Astrocyte (in vitro differentiated cells and primary cell): ENCODE measurements at regions not wholly inside any gene's neighbourhood (a gene's known extent, or its start where the extent isn't known, plus 50 kb on each side); places are given as distances from the start of the nearest gene placed in this dataset.

Experiments used
- EZH2 ChIP-seq: IDR thresholded peaks from 2 replicates; pipeline ENCODE4 v1.6.1; 2012; ENCODE audit warnings: mild to moderate bottlenecking, low read length, inconsistent platforms; ENCODE audit not compliant: insufficient read depth
- TF ChIP-seq, protein P1 (sequence below): IDR thresholded peaks from 2 replicates; pipeline ENCODE4 v1.5.1; 2011; ENCODE audit warnings: low read depth, mild to moderate bottlenecking, inconsistent platforms, low read length, moderate library complexity; ENCODE audit not compliant: insufficient read depth

DNA sequence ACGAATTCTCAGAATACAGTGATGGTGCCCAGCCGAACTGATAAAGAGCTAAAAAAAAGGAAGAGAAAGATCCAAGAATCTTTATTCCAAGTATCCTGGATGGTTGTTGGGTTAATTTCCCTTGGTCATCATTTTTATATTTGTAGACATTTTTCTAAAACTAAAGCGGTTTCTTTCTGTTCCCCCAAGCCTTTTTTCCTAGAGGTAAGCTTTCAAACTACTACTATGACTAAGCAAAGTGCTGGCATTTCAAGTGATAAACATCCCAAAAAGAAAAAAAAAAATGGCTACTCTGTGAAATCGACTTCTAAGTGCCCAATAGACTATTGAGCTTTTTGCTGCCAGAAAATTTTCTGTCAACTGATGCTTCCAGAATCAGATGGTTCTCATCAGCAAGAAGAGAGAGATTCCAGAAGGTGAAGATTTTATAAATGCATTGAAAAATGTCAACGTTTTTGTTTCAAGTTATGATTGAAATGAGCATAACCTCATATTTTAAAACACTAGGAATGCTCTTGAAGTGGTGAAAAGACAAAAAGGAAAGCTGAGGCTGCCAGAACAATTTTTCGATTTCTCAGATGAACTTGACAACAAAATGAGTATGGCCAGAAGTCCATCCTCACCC lies 96.1 kb upstream of the ZC3H11B start:
- TF ChIP-seq EZH2 = no peak
- TF ChIP-seq, protein P1, sequence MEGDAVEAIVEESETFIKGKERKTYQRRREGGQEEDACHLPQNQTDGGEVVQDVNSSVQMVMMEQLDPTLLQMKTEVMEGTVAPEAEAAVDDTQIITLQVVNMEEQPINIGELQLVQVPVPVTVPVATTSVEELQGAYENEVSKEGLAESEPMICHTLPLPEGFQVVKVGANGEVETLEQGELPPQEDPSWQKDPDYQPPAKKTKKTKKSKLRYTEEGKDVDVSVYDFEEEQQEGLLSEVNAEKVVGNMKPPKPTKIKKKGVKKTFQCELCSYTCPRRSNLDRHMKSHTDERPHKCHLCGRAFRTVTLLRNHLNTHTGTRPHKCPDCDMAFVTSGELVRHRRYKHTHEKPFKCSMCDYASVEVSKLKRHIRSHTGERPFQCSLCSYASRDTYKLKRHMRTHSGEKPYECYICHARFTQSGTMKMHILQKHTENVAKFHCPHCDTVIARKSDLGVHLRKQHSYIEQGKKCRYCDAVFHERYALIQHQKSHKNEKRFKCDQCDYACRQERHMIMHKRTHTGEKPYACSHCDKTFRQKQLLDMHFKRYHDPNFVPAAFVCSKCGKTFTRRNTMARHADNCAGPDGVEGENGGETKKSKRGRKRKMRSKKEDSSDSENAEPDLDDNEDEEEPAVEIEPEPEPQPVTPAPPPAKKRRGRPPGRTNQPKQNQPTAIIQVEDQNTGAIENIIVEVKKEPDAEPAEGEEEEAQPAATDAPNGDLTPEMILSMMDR = no peak
